Astrocyte (in vitro differentiated cells and primary cell): ENCODE measurements at regions not wholly inside any gene's neighbourhood (a gene's known extent, or its start where the extent isn't known, plus 50 kb on each side); places are given as distances from the start of the nearest gene placed in this dataset.

ENCODE experiments used
- EZH2 ChIP-seq: IDR thresholded peaks from 2 replicates; pipeline ENCODE4 v1.6.1; 2012; ENCODE audit warnings: mild to moderate bottlenecking, low read length, inconsistent platforms; ENCODE audit not compliant: insufficient read depth
- TF ChIP-seq, protein P1 (sequence below): IDR thresholded peaks from 2 replicates; pipeline ENCODE4 v1.5.1; 2011; ENCODE audit warnings: low read depth, mild to moderate bottlenecking, inconsistent platforms, low read length, moderate library complexity; ENCODE audit not compliant: insufficient read depth

DNA sequence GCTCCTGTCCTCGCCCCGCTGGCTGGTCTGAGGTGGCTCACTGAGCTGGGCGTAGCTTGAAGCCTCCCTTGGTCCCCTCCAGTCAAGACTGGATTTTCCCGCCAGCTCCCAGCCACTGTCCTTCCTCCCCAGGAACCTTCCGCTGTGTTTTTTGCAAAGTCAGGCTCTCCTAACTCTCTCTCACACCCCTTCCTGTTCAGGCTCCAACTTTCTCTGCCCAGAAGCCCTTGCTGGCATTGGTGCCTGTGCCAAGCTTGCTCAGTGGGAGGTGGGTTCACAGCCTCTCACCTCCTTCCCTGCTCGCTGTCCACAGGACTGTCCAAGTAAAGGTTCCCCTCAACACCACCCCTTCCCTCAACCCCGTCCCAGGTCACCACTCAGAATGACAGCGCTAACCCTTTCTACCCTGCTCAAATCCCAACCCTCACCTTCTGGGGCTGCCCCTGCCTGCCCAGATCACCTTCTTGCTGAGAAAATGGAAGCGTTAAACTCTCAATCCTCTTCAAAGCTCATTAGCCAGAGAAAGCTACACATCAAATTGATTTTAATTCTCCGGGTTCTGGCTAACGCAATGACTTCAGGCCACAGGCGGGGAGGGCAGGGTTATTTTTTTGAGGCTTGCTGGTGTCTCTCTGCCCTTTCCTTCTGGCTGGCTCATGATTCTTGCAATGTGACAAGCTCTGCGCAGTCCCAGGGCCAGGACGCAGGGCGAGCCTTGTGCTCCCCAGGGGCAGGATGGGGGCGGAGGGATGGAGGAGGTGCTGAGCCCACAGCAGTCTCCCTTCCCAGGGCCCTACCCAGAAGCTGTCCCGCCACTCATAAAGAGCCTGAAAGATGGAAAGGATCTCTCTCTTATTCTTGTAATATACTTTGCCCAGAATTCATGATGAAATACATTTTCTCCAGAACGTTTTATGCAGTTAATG is 357.2 kb upstream of the TNRC6C start:
- TF ChIP-seq, protein P1, sequence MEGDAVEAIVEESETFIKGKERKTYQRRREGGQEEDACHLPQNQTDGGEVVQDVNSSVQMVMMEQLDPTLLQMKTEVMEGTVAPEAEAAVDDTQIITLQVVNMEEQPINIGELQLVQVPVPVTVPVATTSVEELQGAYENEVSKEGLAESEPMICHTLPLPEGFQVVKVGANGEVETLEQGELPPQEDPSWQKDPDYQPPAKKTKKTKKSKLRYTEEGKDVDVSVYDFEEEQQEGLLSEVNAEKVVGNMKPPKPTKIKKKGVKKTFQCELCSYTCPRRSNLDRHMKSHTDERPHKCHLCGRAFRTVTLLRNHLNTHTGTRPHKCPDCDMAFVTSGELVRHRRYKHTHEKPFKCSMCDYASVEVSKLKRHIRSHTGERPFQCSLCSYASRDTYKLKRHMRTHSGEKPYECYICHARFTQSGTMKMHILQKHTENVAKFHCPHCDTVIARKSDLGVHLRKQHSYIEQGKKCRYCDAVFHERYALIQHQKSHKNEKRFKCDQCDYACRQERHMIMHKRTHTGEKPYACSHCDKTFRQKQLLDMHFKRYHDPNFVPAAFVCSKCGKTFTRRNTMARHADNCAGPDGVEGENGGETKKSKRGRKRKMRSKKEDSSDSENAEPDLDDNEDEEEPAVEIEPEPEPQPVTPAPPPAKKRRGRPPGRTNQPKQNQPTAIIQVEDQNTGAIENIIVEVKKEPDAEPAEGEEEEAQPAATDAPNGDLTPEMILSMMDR: no peak
- TF ChIP-seq EZH2: no peak
